8988T (cell line): ENCODE measurements at regions not wholly inside any gene's neighbourhood (a gene's known extent, or its start where the extent isn't known, plus 50 kb on each side); places are given as distances from the start of the nearest gene placed in this dataset.

ENCODE experiments used
- DNase-seq: peaks from one replicate; pipeline ENCODE4 v3.0.0; 2011

- no peak for DNase-seq
Observed at GRCh38 chr5:44868541-44868940, 59.8 kb downstream of the MRPS30 start.

- no peak for DNase-seq
Observed at GRCh38 chr5:44869928-44870327, 61.2 kb downstream of the MRPS30 start.

- DNase-seq: no peak
Observed at GRCh38 chr5:44870430-44870829, 61.7 kb downstream of the MRPS30 start.

GRCh38 chr5:44871401-44871800 lies 62.7 kb downstream of the MRPS30 start:
- DNase-seq: no peak

GRCh38 chr5:44875661-44876605 lies 67.2 kb downstream of the MRPS30 start:
- peak; percentile 24 for DNase-seq

- DNase-seq: no peak
Observed at GRCh38 chr5:44881266-44881665, 72.5 kb downstream of the MRPS30 start.

GRCh38 chr5:44884036-44884435 lies 75.3 kb downstream of the MRPS30 start:
- no peak for DNase-seq

GRCh38 chr5:44885903-44886302 lies 77.2 kb downstream of the MRPS30 start:
- DNase-seq: no peak

- no peak for DNase-seq
Observed at GRCh38 chr5:44887722-44888121, 79.0 kb downstream of the MRPS30 start.

GRCh38 chr5:44888435-44888834 lies 79.7 kb downstream of the MRPS30 start:
- DNase-seq: no peak

- no peak for DNase-seq
Observed at GRCh38 chr5:44891116-44891515, 82.4 kb downstream of the MRPS30 start.

- no peak for DNase-seq
Observed at GRCh38 chr5:44900273-44900954, 91.7 kb downstream of the MRPS30 start.

- no peak for DNase-seq
Observed at GRCh38 chr5:44907396-44907795, 98.6 kb downstream of the MRPS30 start.

- DNase-seq: no peak
Observed at GRCh38 chr5:44909004-44909403, 100.3 kb downstream of the MRPS30 start.

- no peak for DNase-seq
Observed at GRCh38 chr5:44911501-44911900, 102.8 kb downstream of the MRPS30 start.

GRCh38 chr5:44914221-44914620 lies 105.5 kb downstream of the MRPS30 start:
- DNase-seq: no peak

GRCh38 chr5:44919560-44919959 lies 110.8 kb downstream of the MRPS30 start:
- DNase-seq: no peak

GRCh38 chr5:44927115-44927733 lies 118.5 kb downstream of the MRPS30 start:
- DNase-seq: no peak

- DNase-seq: no peak
Observed at GRCh38 chr5:44932922-44933585, 124.3 kb downstream of the MRPS30 start.

- no peak for DNase-seq
Observed at GRCh38 chr5:44933686-44934085, 124.9 kb downstream of the MRPS30 start.

GRCh38 chr5:44935262-44935661 lies 126.5 kb downstream of the MRPS30 start:
- DNase-seq: no peak

- no peak for DNase-seq
Observed at GRCh38 chr5:44935871-44936270, 127.1 kb downstream of the MRPS30 start.

- DNase-seq: no peak
Observed at GRCh38 chr5:44942524-44943001, 133.8 kb downstream of the MRPS30 start.
